Effector memory CD4-positive, alpha-beta T cell (primary cell): ENCODE measurements at regions not wholly inside any gene's neighbourhood (a gene's known extent, or its start where the extent isn't known, plus 50 kb on each side); places are given as distances from the start of the nearest gene placed in this dataset.

Experiments used
- DNase-seq, 3 donors: peaks; one replicate each; pipeline ENCODE4 v3.0.0-alpha.2; 2020
- H3K27ac ChIP-seq: 2 replicates; pipeline ENCODE4 v1.7.0; 2013; ENCODE audit warnings: mild to moderate bottlenecking, low read length, moderate library complexity; ENCODE audit not compliant: insufficient read depth, poor library complexity, severe bottlenecking
- H3K27me3 ChIP-seq: replicated peaks from 2 replicates; pipeline ENCODE4 v1.7.0; 2013; ENCODE audit warnings: mild to moderate bottlenecking, low read length; ENCODE audit not compliant: insufficient read depth, control insufficient read depth, poor library complexity, severe bottlenecking
- H3K36me3 ChIP-seq: 2 replicates; pipeline ENCODE4 v1.7.0; 2013; ENCODE audit warnings: mild to moderate bottlenecking, low read length, moderate library complexity; ENCODE audit not compliant: control insufficient read depth, insufficient read depth
- H3K4me1 ChIP-seq: 2 replicates; pipeline ENCODE4 v1.7.0; 2013; ENCODE audit warnings: low read length, mild to moderate bottlenecking; ENCODE audit not compliant: control insufficient read depth, insufficient read depth, poor library complexity, severe bottlenecking
- H3K4me3 ChIP-seq: 2 replicates; pipeline ENCODE4 v1.7.0; 2013; ENCODE audit warnings: low read length, low read depth, mild to moderate bottlenecking; ENCODE audit not compliant: insufficient read depth, poor library complexity, severe bottlenecking
- H3K9me3 ChIP-seq: 2 replicates; pipeline ENCODE4 v1.7.0; 2013; ENCODE audit warnings: mild to moderate bottlenecking, low read length, moderate library complexity; ENCODE audit not compliant: control insufficient read depth

- no peak for DNase-seq
- Histone ChIP-seq H3K4me3 (no peak overlapping the region), H3K27ac (no peak overlapping the region), H3K4me1 (no peaks in the 10 kb centered on the region), H3K27me3 (no peaks in the 10 kb centered on the region), H3K9me3 (no peaks in the 10 kb centered on the region), H3K36me3 (no peaks in the 10 kb centered on the region)
Measured at GRCh38 chr7:116083796-116084195, 53.2 kb upstream of the TFEC start.

GRCh38 chr7:116086547-116087045, 56.0 kb upstream of the TFEC start:
- no peak overlapping the region for H3K27ac ChIP-seq
- H3K4me3 ChIP-seq = no peak overlapping the region
- no peaks in the 10 kb centered on the region for H3K9me3 ChIP-seq
- no peaks in the 10 kb centered on the region for H3K36me3 ChIP-seq
- no peaks in the 10 kb centered on the region for H3K27me3 ChIP-seq
- H3K4me1 ChIP-seq = no peaks in the 10 kb centered on the region
- no peak for DNase-seq

GRCh38 chr7:116087291-116087690, 56.7 kb upstream of the TFEC start:
- Histone ChIP-seq H3K36me3 (no peaks in the 10 kb centered on the region), H3K4me3 (no peak overlapping the region), H3K4me1 (no peaks in the 10 kb centered on the region), H3K27me3 (no peaks in the 10 kb centered on the region), H3K27ac (no peak overlapping the region), H3K9me3 (no peaks in the 10 kb centered on the region)
- DNase-seq = no peak

GRCh38 chr7:116087984-116088383, 57.4 kb upstream of the TFEC start:
- Histone ChIP-seq H3K9me3 (no peaks in the 10 kb centered on the region), H3K4me3 (no peak overlapping the region), H3K36me3 (no peaks in the 10 kb centered on the region), H3K4me1 (no peaks in the 10 kb centered on the region), H3K27ac (no peak overlapping the region), H3K27me3 (no peaks in the 10 kb centered on the region)
- DNase-seq = no peak

- H3K27ac ChIP-seq = no peak overlapping the region
- H3K9me3 ChIP-seq = no peaks in the 10 kb centered on the region
- no peaks in the 10 kb centered on the region for H3K27me3 ChIP-seq
- H3K36me3 ChIP-seq = no peaks in the 10 kb centered on the region
- no peaks in the 10 kb centered on the region for H3K4me1 ChIP-seq
- DNase-seq = no peak
- no peak overlapping the region for H3K4me3 ChIP-seq
Measured at GRCh38 chr7:116089293-116089692, 58.7 kb upstream of the TFEC start.

- Histone ChIP-seq H3K36me3 (no peaks in the 10 kb centered on the region), H3K27ac (no peak overlapping the region), H3K4me1 (no peaks in the 10 kb centered on the region), H3K9me3 (no peaks in the 10 kb centered on the region), H3K4me3 (no peak overlapping the region), H3K27me3 (no peaks in the 10 kb centered on the region)
- DNase-seq = no peak
Measured at GRCh38 chr7:116093516-116094301, 63.1 kb upstream of the TFEC start.

- no peak for DNase-seq
- no peaks in the 10 kb centered on the region for H3K4me1 ChIP-seq
- H3K9me3 ChIP-seq = no peaks in the 10 kb centered on the region
- H3K27me3 ChIP-seq = no peaks in the 10 kb centered on the region
- no peaks in the 10 kb centered on the region for H3K36me3 ChIP-seq
- H3K27ac ChIP-seq = no peak overlapping the region
- no peak overlapping the region for H3K4me3 ChIP-seq
Measured at GRCh38 chr7:116095396-116095795, 64.8 kb upstream of the TFEC start.

- Histone ChIP-seq H3K4me3 (no peak overlapping the region), H3K36me3 (no peaks in the 10 kb centered on the region), H3K27me3 (no peaks in the 10 kb centered on the region), H3K4me1 (no peaks in the 10 kb centered on the region), H3K27ac (no peak overlapping the region), H3K9me3 (no peaks in the 10 kb centered on the region)
- no peak for DNase-seq
Measured at GRCh38 chr7:116097365-116098009, 66.9 kb upstream of the TFEC start.

GRCh38 chr7:116098175-116098574, 67.6 kb upstream of the TFEC start:
- H3K4me3 ChIP-seq = no peak overlapping the region
- H3K27me3 ChIP-seq = no peaks in the 10 kb centered on the region
- DNase-seq = no peak
- no peaks in the 10 kb centered on the region for H3K4me1 ChIP-seq
- H3K36me3 ChIP-seq = no peaks in the 10 kb centered on the region
- H3K9me3 ChIP-seq = no peaks in the 10 kb centered on the region
- H3K27ac ChIP-seq = no peak overlapping the region

GRCh38 chr7:116100626-116101025, 70.1 kb upstream of the TFEC start:
- no peak for DNase-seq
- Histone ChIP-seq H3K36me3 (no peaks in the 10 kb centered on the region), H3K4me3 (no peak overlapping the region), H3K27ac (no peak overlapping the region), H3K27me3 (no peaks in the 10 kb centered on the region), H3K9me3 (no peaks in the 10 kb centered on the region), H3K4me1 (no peaks in the 10 kb centered on the region)
